Activated CD8-positive, alpha-beta memory T cell treated with anti-CD3 and anti-CD28 coated beads, Interleukin-2, amount 50 U/mL, for 24 hours (primary cell): ENCODE measurements at regions not wholly inside any gene's neighbourhood (a gene's known extent, or its start where the extent isn't known, plus 50 kb on each side); places are given as distances from the start of the nearest gene placed in this dataset.

Experiments used
- DNase-seq: peaks from one replicate; pipeline ENCODE4 v3.0.0-alpha.2; 2020; ENCODE audit errors: extremely low read depth

- no peak for DNase-seq
These were observed 468.0 kb upstream of the PKDCC start for GRCh38 chr2:41579806-41580205.

GRCh38 chr2:41580806-41581205 is 467.0 kb upstream of the PKDCC start:
- no peak for DNase-seq

GRCh38 chr2:41595240-41595639 is 452.6 kb upstream of the PKDCC start:
- no peak for DNase-seq

- no peak for DNase-seq
These were observed 450.1 kb upstream of the PKDCC start for GRCh38 chr2:41597680-41598079.

GRCh38 chr2:41598161-41598894 is 449.5 kb upstream of the PKDCC start:
- no peak for DNase-seq

- DNase-seq: no peak
These were observed 447.4 kb upstream of the PKDCC start for GRCh38 chr2:41600460-41600859.

GRCh38 chr2:41602341-41602740 is 445.5 kb upstream of the PKDCC start:
- DNase-seq: no peak

- no peak for DNase-seq
These were observed 442.5 kb upstream of the PKDCC start for GRCh38 chr2:41605311-41605710.

- DNase-seq: no peak
These were observed 441.9 kb upstream of the PKDCC start for GRCh38 chr2:41605914-41606313.

GRCh38 chr2:41610501-41611190 is 437.2 kb upstream of the PKDCC start:
- no peak for DNase-seq

- DNase-seq: no peak
These were observed 429.1 kb upstream of the PKDCC start for GRCh38 chr2:41618754-41619153.

GRCh38 chr2:41621095-41621494 is 426.7 kb upstream of the PKDCC start:
- DNase-seq: no peak

- DNase-seq: no peak
These were observed 426.3 kb upstream of the PKDCC start for GRCh38 chr2:41621563-41621962.

GRCh38 chr2:41622301-41622700 is 425.5 kb upstream of the PKDCC start:
- DNase-seq: no peak

- DNase-seq: no peak
These were observed 420.9 kb upstream of the PKDCC start for GRCh38 chr2:41626936-41627335.

- no peak for DNase-seq
These were observed 413.1 kb upstream of the PKDCC start for GRCh38 chr2:41634686-41635085.

GRCh38 chr2:41644936-41645335 is 402.9 kb upstream of the PKDCC start:
- no peak for DNase-seq

- no peak for DNase-seq
These were observed 400.3 kb upstream of the PKDCC start for GRCh38 chr2:41647468-41648050.

GRCh38 chr2:41657226-41657625 is 390.6 kb upstream of the PKDCC start:
- DNase-seq: no peak

GRCh38 chr2:41659758-41660157 is 388.1 kb upstream of the PKDCC start:
- no peak for DNase-seq

- DNase-seq: no peak
These were observed 385.4 kb upstream of the PKDCC start for GRCh38 chr2:41662461-41662860.

GRCh38 chr2:41663056-41663455 is 384.8 kb upstream of the PKDCC start:
- no peak for DNase-seq

- DNase-seq: no peak
These were observed 379.3 kb upstream of the PKDCC start for GRCh38 chr2:41668529-41668928.
